ENCODE measurements at regions not wholly inside any gene's neighbourhood (a gene's known extent, or its start where the extent isn't known, plus 50 kb on each side); places are given as distances from the start of the nearest gene placed in this dataset.
"Not testable (repeated sequence)": the region's sequence is repeated elsewhere in the genome, so short reads cannot be mapped to it uniquely, and the experiment has no call there.

- H3K4me3 ChIP-seq = no peak overlapping the region
- H3K9ac ChIP-seq = no peak overlapping the region
- H3K9me3 ChIP-seq = no peaks in the 10 kb centered on the region
- H3K27me3 ChIP-seq = no peaks in the 10 kb centered on the region
- no peaks in the 10 kb centered on the region for H4K20me1 ChIP-seq
- H3K27ac ChIP-seq = no peak overlapping the region
- no peaks in the 10 kb centered on the region for H3K36me3 ChIP-seq
- H3K4me2 ChIP-seq = no peak overlapping the region
- H3K4me1 ChIP-seq = peaks cover 28% of the 10 kb centered on the region
- no peak for TF ChIP-seq Cebpa-rat (IDR thresholded peaks at IDR 0.05)
Measured at GRCh38 chr16:16996827-16997226, 473.9 kb downstream of the XYLT1 start.

- Histone ChIP-seq H3K9ac (no peak overlapping the region), H3K9me3 (no peaks in the 10 kb centered on the region), H3K4me3 (no peak overlapping the region), H3K27me3 (no peaks in the 10 kb centered on the region), H3K4me2 (no peak overlapping the region), H3K4me1 (peaks cover 25% of the 10 kb centered on the region), H4K20me1 (no peaks in the 10 kb centered on the region), H3K27ac (no peak overlapping the region), H3K36me3 (no peaks in the 10 kb centered on the region)
- no peak for TF ChIP-seq Cebpa-rat (IDR thresholded peaks at IDR 0.05)
Measured at GRCh38 chr16:16997349-16997748, 473.4 kb downstream of the XYLT1 start.

- Histone ChIP-seq H3K4me1 (no peaks in the 10 kb centered on the region), H3K27ac (no peak overlapping the region), H3K36me3 (no peaks in the 10 kb centered on the region), H3K27me3 (no peaks in the 10 kb centered on the region), H3K9ac (no peak overlapping the region), H3K4me2 (no peak overlapping the region), H4K20me1 (no peaks in the 10 kb centered on the region), H3K9me3 (0 out of 2 replicates have a peak, but pooled peaks cover 5% of the 10 kb centered on the region), H3K4me3 (no peak overlapping the region)
- no peak for TF ChIP-seq Cebpa-rat (IDR thresholded peaks at IDR 0.05)
Measured at GRCh38 chr16:17001471-17001870, 469.3 kb downstream of the XYLT1 start.

- no peak overlapping the region for H3K9ac ChIP-seq
- no peaks in the 10 kb centered on the region for H3K36me3 ChIP-seq
- no peak overlapping the region for H3K4me2 ChIP-seq
- H3K4me3 ChIP-seq = no peak overlapping the region
- H3K4me1 ChIP-seq = no peaks in the 10 kb centered on the region
- no peaks in the 10 kb centered on the region for H4K20me1 ChIP-seq
- H3K27ac ChIP-seq = no peak overlapping the region
- no peak for TF ChIP-seq Cebpa-rat (IDR thresholded peaks at IDR 0.05)
- no peaks in the 10 kb centered on the region for H3K27me3 ChIP-seq
- H3K9me3 ChIP-seq = 0 out of 2 replicates have a peak, but pooled peaks cover 5% of the 10 kb centered on the region
Measured at GRCh38 chr16:17002565-17002964, 468.2 kb downstream of the XYLT1 start.

GRCh38 chr16:17005963-17006362 lies 464.8 kb downstream of the XYLT1 start:
- H3K27ac ChIP-seq, H3K36me3 ChIP-seq, H3K9ac ChIP-seq, H3K4me1 ChIP-seq, H3K4me3 ChIP-seq, H4K20me1 ChIP-seq, H3K4me2 ChIP-seq, H3K9me3 ChIP-seq, H3K27me3 ChIP-seq: not testable (repeated sequence)

GRCh38 chr16:17011712-17012111 lies 459.0 kb downstream of the XYLT1 start:
- Histone ChIP-seq H3K9me3 (0 out of 2 replicates have a peak, but pooled peaks cover under 1% of the 10 kb centered on the region), H3K4me1 (peaks cover 19% of the 10 kb centered on the region), H4K20me1 (no peaks in the 10 kb centered on the region), H3K4me2 (no peak overlapping the region), H3K4me3 (no peak overlapping the region), H3K27me3 (no peaks in the 10 kb centered on the region), H3K9ac (no peak overlapping the region), H3K36me3 (no peaks in the 10 kb centered on the region), H3K27ac (no peak overlapping the region)
- no peak for TF ChIP-seq Cebpa-rat (IDR thresholded peaks at IDR 0.05)

- Histone ChIP-seq H3K4me2 (peak overlapping the region; percentile 77), H3K4me1 (peaks cover 19% of the 10 kb centered on the region), H3K4me3 (no peak overlapping the region), H3K9ac (no peak overlapping the region), H3K27me3 (no peaks in the 10 kb centered on the region), H3K36me3 (no peaks in the 10 kb centered on the region), H3K27ac (no peak overlapping the region), H3K9me3 (peaks cover 12% of the 10 kb centered on the region), H4K20me1 (no peaks in the 10 kb centered on the region)
- no peak for TF ChIP-seq Cebpa-rat (IDR thresholded peaks at IDR 0.05)
Measured at GRCh38 chr16:17013038-17013437, 457.7 kb downstream of the XYLT1 start.

GRCh38 chr16:17014484-17015121 lies 456.2 kb downstream of the XYLT1 start:
- peaks cover 12% of the 10 kb centered on the region for H3K9me3 ChIP-seq
- peak overlapping the region; percentile 77; the same call in 1 of the 2 replicates for H3K4me2 ChIP-seq
- H3K27me3 ChIP-seq = no peaks in the 10 kb centered on the region
- H3K9ac ChIP-seq = no peak overlapping the region
- peaks cover 19% of the 10 kb centered on the region for H3K4me1 ChIP-seq
- H3K4me3 ChIP-seq = no peak overlapping the region
- no peak overlapping the region for H3K27ac ChIP-seq
- H3K36me3 ChIP-seq = no peaks in the 10 kb centered on the region
- H4K20me1 ChIP-seq = no peaks in the 10 kb centered on the region
- TF ChIP-seq Cebpa-rat (IDR thresholded peaks at IDR 0.05) = no peak

- H3K4me1 ChIP-seq = peaks cover 19% of the 10 kb centered on the region
- no peak for TF ChIP-seq Cebpa-rat (IDR thresholded peaks at IDR 0.05)
- no peak overlapping the region for H3K4me3 ChIP-seq
- H3K27ac ChIP-seq = no peak overlapping the region
- H3K27me3 ChIP-seq = no peaks in the 10 kb centered on the region
- no peaks in the 10 kb centered on the region for H3K36me3 ChIP-seq
- H3K9me3 ChIP-seq = peaks cover 12% of the 10 kb centered on the region
- no peak overlapping the region for H3K9ac ChIP-seq
- H3K4me2 ChIP-seq = no peak overlapping the region
- H4K20me1 ChIP-seq = no peaks in the 10 kb centered on the region
Measured at GRCh38 chr16:17015702-17016101, 455.1 kb downstream of the XYLT1 start.

GRCh38 chr16:17017442-17017841 lies 453.3 kb downstream of the XYLT1 start:
- H4K20me1 ChIP-seq = no peaks in the 10 kb centered on the region
- H3K27ac ChIP-seq = no peak overlapping the region
- no peak for TF ChIP-seq Cebpa-rat (IDR thresholded peaks at IDR 0.05)
- peaks cover 19% of the 10 kb centered on the region for H3K4me1 ChIP-seq
- no peaks in the 10 kb centered on the region for H3K27me3 ChIP-seq
- peaks cover 12% of the 10 kb centered on the region for H3K9me3 ChIP-seq
- no peak overlapping the region for H3K4me3 ChIP-seq
- no peaks in the 10 kb centered on the region for H3K36me3 ChIP-seq
- H3K9ac ChIP-seq = no peak overlapping the region
- no peak overlapping the region for H3K4me2 ChIP-seq

- Histone ChIP-seq H4K20me1 (no peaks in the 10 kb centered on the region), H3K27ac (no peak overlapping the region), H3K4me1 (peaks cover 17% of the 10 kb centered on the region), H3K4me3 (no peak overlapping the region), H3K4me2 (no peak overlapping the region), H3K36me3 (no peaks in the 10 kb centered on the region), H3K9ac (no peak overlapping the region), H3K27me3 (no peaks in the 10 kb centered on the region), H3K9me3 (peaks cover 12% of the 10 kb centered on the region)
- no peak for TF ChIP-seq Cebpa-rat (IDR thresholded peaks at IDR 0.05)
Measured at GRCh38 chr16:17018585-17018939, 452.2 kb downstream of the XYLT1 start.
